ENCODE measurements at regions not wholly inside any gene's neighbourhood (a gene's known extent, or its start where the extent isn't known, plus 50 kb on each side); places are given as distances from the start of the nearest gene placed in this dataset.

GRCh38 chr4:111492496-111492895 lies 652.8 kb upstream of the FAM241A start:
- no peak for DNase-seq (ENCODE audit: extremely low spot score)
- ChIA-PET CTCF (interaction anchor here (0.6 kb wide), 1 partner anchor 1152 kb away, joined by 3 read pairs; no protein-coding TSS in a partner anchor), POLR2A (no interaction called here)
- TF ChIP-seq CTCF (IDR thresholded peaks at IDR 0.05; ENCODE audit: control extremely low read depth, extremely low read depth, low read depth, missing control alignments) = no peak

- ChIA-PET POLR2A (no interaction called here), CTCF (no interaction called here)
- no peak for DNase-seq (ENCODE audit: extremely low spot score)
- TF ChIP-seq CTCF (IDR thresholded peaks at IDR 0.05; ENCODE audit: control extremely low read depth, extremely low read depth, low read depth, missing control alignments) = no peak
Measured at GRCh38 chr4:111494471-111494870, 650.8 kb upstream of the FAM241A start.

GRCh38 chr4:111494971-111495370 lies 650.3 kb upstream of the FAM241A start:
- no peak for TF ChIP-seq CTCF (IDR thresholded peaks at IDR 0.05; ENCODE audit: control extremely low read depth, extremely low read depth, low read depth, missing control alignments)
- POLR2A ChIA-PET = no interaction called here
- CTCF ChIA-PET = no interaction called here
- no peak for DNase-seq (ENCODE audit: extremely low spot score)

- DNase-seq (ENCODE audit: extremely low spot score) = no peak
- POLR2A ChIA-PET = no interaction called here
- no peak for TF ChIP-seq CTCF (IDR thresholded peaks at IDR 0.05; ENCODE audit: control extremely low read depth, extremely low read depth, low read depth, missing control alignments)
- CTCF ChIA-PET = no interaction called here
Measured at GRCh38 chr4:111499291-111499690, 646.0 kb upstream of the FAM241A start.

- CTCF ChIA-PET = interaction anchor here (1.1 kb wide), 1 partner anchor 14 kb away, joined by 4 read pairs; no protein-coding TSS in a partner anchor
- POLR2A ChIA-PET = no interaction called here
Measured at GRCh38 chr4:111499706-111500105, 645.5 kb upstream of the FAM241A start.

GRCh38 chr4:111500858-111501257 lies 644.4 kb upstream of the FAM241A start:
- CTCF ChIA-PET = interaction anchor here (1.1 kb wide), 1 partner anchor 13 kb away, joined by 4 read pairs; no protein-coding TSS in a partner anchor
- no peak for TF ChIP-seq CTCF (IDR thresholded peaks at IDR 0.05; ENCODE audit: control extremely low read depth, extremely low read depth, low read depth, missing control alignments)
- POLR2A ChIA-PET = no interaction called here
- DNase-seq (ENCODE audit: extremely low spot score) = no peak

More at GRCh38 chr4:111499706-111500105, 645.5 kb upstream of the FAM241A start:
- TF ChIP-seq CTCF (IDR thresholded peaks at IDR 0.05; ENCODE audit: control extremely low read depth, extremely low read depth, low read depth, missing control alignments) = no peak
- DNase-seq (ENCODE audit: extremely low spot score) = no peak

GRCh38 chr4:111501946-111502345 lies 643.3 kb upstream of the FAM241A start:
- DNase-seq (ENCODE audit: extremely low spot score) = no peak

More at GRCh38 chr4:111501946-111502345, 643.3 kb upstream of the FAM241A start:
- TF ChIP-seq CTCF (IDR thresholded peaks at IDR 0.05; ENCODE audit: control extremely low read depth, extremely low read depth, low read depth, missing control alignments) = no peak
- POLR2A ChIA-PET = no interaction called here
- CTCF ChIA-PET = no interaction called here
